HL-60 (cell line): ENCODE measurements at regions not wholly inside any gene's neighbourhood (a gene's known extent, or its start where the extent isn't known, plus 50 kb on each side); places are given as distances from the start of the nearest gene placed in this dataset.

ENCODE experiments used
- POLR2AphosphoS5 ChIP-seq: IDR thresholded peaks from 2 replicates; pipeline ENCODE4 v1.6.1; 2012; ENCODE audit warnings: low read depth
- TF ChIP-seq, protein P1 (sequence below): IDR thresholded peaks from one replicate; pipeline ENCODE4 v1.5.1; 2011; ENCODE audit warnings: low read length, control low read depth, inconsistent platforms; ENCODE audit not compliant: insufficient read depth
- TF ChIP-seq, protein P2 (sequence below): IDR thresholded peaks from 2 replicates; pipeline ENCODE4 v1.6.1; 2012; ENCODE audit warnings: low read depth; ENCODE audit not compliant: insufficient replicate concordance

DNA sequence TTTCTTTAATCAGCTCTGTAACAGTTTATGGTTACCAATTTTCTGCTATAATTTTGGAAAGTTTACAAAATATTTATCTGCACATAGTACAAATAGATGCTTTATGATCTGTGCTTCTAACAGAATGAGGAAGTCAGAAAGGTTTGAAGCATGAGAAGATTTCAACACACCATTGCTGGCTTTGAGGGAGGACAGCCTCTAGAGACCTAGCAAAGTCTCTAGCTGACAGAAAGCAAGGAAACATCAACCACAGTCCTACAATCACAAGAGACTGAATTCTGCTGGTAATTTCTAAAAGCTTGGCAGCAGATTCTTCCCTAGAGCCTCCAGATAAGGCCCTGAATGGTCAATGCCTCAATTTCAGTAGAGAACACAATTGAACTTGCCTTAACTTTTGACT is 750.8 kb upstream of the SLC35B3 start:
- TF ChIP-seq, protein P1, sequence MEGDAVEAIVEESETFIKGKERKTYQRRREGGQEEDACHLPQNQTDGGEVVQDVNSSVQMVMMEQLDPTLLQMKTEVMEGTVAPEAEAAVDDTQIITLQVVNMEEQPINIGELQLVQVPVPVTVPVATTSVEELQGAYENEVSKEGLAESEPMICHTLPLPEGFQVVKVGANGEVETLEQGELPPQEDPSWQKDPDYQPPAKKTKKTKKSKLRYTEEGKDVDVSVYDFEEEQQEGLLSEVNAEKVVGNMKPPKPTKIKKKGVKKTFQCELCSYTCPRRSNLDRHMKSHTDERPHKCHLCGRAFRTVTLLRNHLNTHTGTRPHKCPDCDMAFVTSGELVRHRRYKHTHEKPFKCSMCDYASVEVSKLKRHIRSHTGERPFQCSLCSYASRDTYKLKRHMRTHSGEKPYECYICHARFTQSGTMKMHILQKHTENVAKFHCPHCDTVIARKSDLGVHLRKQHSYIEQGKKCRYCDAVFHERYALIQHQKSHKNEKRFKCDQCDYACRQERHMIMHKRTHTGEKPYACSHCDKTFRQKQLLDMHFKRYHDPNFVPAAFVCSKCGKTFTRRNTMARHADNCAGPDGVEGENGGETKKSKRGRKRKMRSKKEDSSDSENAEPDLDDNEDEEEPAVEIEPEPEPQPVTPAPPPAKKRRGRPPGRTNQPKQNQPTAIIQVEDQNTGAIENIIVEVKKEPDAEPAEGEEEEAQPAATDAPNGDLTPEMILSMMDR, result no peak
- TF ChIP-seq POLR2AphosphoS5, result no peak
- TF ChIP-seq, protein P2, sequence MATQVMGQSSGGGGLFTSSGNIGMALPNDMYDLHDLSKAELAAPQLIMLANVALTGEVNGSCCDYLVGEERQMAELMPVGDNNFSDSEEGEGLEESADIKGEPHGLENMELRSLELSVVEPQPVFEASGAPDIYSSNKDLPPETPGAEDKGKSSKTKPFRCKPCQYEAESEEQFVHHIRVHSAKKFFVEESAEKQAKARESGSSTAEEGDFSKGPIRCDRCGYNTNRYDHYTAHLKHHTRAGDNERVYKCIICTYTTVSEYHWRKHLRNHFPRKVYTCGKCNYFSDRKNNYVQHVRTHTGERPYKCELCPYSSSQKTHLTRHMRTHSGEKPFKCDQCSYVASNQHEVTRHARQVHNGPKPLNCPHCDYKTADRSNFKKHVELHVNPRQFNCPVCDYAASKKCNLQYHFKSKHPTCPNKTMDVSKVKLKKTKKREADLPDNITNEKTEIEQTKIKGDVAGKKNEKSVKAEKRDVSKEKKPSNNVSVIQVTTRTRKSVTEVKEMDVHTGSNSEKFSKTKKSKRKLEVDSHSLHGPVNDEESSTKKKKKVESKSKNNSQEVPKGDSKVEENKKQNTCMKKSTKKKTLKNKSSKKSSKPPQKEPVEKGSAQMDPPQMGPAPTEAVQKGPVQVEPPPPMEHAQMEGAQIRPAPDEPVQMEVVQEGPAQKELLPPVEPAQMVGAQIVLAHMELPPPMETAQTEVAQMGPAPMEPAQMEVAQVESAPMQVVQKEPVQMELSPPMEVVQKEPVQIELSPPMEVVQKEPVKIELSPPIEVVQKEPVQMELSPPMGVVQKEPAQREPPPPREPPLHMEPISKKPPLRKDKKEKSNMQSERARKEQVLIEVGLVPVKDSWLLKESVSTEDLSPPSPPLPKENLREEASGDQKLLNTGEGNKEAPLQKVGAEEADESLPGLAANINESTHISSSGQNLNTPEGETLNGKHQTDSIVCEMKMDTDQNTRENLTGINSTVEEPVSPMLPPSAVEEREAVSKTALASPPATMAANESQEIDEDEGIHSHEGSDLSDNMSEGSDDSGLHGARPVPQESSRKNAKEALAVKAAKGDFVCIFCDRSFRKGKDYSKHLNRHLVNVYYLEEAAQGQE, result no peak
